Right atrium auricular region (tissue), 2 donors: ENCODE measurements at regions not wholly inside any gene's neighbourhood (a gene's known extent, or its start where the extent isn't known, plus 50 kb on each side); places are given as distances from the start of the nearest gene placed in this dataset.

Experiments used
- DNase-seq: peaks from one replicate; pipeline ENCODE4 v3.0.0-alpha.2; 2019; ENCODE audit warnings: low spot score
- H3K27ac ChIP-seq, 2 donors: fragments of 200-600 bp; sonication (generic); 1 replicate in 1 of 2; 2 replicates in 1 of 2; pipeline ENCODE4 v1.5.1; 2016 to 2019
- H3K27me3 ChIP-seq, 2 donors: fragments of 200-600 bp; sonication (generic); one replicate each; pipeline versions ENCODE4 v1.5.1 to v1.6.0; 2017 to 2019
- H3K36me3 ChIP-seq: fragments of 200-600 bp; sonication (generic); one replicate; pipeline ENCODE4 v1.5.1; 2016
- H3K4me1 ChIP-seq, 2 donors: fragments of 200-600 bp; sonication (generic); one replicate each; pipeline versions ENCODE4 v1.5.1 to v1.6.0; 2017 to 2019
- H3K4me3 ChIP-seq, 2 donors: fragments of 200-600 bp; sonication (generic); 1 replicate in 1 of 2; 2 replicates in 1 of 2; pipeline ENCODE4 v1.5.1; 2017 to 2019; ENCODE audit warnings: mild to moderate bottlenecking in 1 of 2, moderate library complexity in 1 of 2
- H3K9me3 ChIP-seq, 2 donors: fragments of 200-600 bp; sonication (generic); one replicate each; pipeline ENCODE4 v1.5.1; 2019
- CTCF ChIP-seq, 2 donors: fragments of 200-600 bp; sonication (generic); IDR thresholded peaks; one replicate each; pipeline ENCODE4 v1.5.1; 2019; ENCODE audit warnings: antibody characterized with exemption in 2 of 2

DNA sequence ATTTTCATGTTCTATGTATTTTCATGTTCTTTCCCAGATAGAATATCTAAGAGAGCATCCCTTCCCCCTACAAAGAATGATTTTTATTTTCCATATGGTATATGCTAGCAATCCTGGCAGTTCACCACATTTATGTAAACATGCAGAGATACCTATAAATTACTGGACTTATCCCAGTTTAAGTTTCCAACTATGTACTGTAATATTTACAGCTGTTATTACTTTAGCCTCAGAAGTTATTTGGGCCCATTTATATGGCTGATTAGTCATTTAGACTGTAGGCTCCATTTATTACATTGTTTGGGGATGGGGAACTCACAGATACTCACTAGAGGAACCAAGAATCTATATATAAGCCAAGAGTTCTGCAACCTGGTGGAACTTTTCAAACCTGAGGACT is 84.8 kb upstream of the WARS2 start:
- DNase-seq: no peak
- Histone ChIP-seq H3K4me1 (no peaks in the 10 kb centered on the region), H3K27ac (no peak overlapping the region)

GRCh38 chr1:119225831-119226230 is 85.4 kb upstream of the WARS2 start:
- Histone ChIP-seq H3K36me3 (no peaks in the 10 kb centered on the region), H3K27ac (no peak overlapping the region), H3K4me1 (no peaks in the 10 kb centered on the region), H3K27me3 (no peaks in the 10 kb centered on the region), H3K9me3 (no peaks in the 10 kb centered on the region), H3K4me3 (no peak overlapping the region)
- DNase-seq: no peak
- no peak for TF ChIP-seq CTCF (IDR thresholded peaks at IDR 0.05)

More for the DNA sequence above, 84.8 kb upstream of the WARS2 start:
- H3K27me3 ChIP-seq: no peaks in the 10 kb centered on the region
- no peaks in the 10 kb centered on the region for H3K9me3 ChIP-seq
- no peak overlapping the region for H3K4me3 ChIP-seq
- TF ChIP-seq CTCF (IDR thresholded peaks at IDR 0.05): no peak
- H3K36me3 ChIP-seq: no peaks in the 10 kb centered on the region

GRCh38 chr1:119226321-119226720 is 85.9 kb upstream of the WARS2 start:
- no peak for TF ChIP-seq CTCF (IDR thresholded peaks at IDR 0.05)
- Histone ChIP-seq H3K4me3 (no peak overlapping the region), H3K27ac (no peak overlapping the region), H3K9me3 (no peaks in the 10 kb centered on the region), H3K27me3 (no peaks in the 10 kb centered on the region), H3K36me3 (no peaks in the 10 kb centered on the region), H3K4me1 (no peaks in the 10 kb centered on the region)
- DNase-seq: no peak

DNA sequence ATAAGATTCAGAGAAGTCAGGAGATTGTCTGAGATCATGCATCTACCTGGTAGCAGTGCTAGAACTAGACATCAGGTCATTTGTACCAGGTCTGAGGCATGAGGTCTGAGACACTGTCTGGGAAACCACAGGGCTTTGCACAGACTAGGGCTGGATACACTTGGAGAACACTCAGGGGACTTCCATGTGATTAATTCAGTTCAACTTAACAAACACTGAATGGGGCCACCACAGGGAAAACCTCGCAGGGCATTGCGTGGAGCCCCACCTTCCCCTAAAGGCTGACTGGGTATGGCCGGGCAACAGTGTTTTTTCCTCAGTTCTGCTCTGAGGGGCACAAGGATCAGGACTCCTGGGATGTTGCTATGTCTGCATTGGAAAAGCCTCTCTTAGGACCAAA is 86.5 kb upstream of the WARS2 start:
- DNase-seq: no peak
- Histone ChIP-seq H3K4me1 (no peaks in the 10 kb centered on the region), H3K9me3 (no peaks in the 10 kb centered on the region), H3K36me3 (no peaks in the 10 kb centered on the region), H3K27ac (no peak overlapping the region), H3K27me3 (no peaks in the 10 kb centered on the region), H3K4me3 (no peak overlapping the region)
- TF ChIP-seq CTCF (IDR thresholded peaks at IDR 0.05): no peak

DNA sequence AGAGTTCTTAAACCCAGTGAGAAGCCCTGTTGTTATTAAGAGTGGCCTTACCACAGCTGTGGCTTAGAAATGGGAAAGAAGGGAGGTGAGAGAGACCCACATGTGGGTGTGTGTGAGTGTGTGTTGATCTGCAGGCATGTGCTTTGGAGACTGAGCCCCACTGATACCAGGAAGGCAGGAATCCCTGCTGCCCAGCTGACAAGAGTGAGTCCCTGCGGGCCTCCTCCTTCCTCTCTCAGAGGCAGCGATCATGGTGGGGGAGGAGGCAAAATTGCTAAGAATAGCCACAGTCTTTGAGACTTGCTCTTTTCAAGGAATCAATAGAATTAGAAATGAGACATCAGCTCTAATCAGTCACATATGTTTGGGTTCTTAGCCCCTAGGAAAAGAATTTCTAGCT is 87.0 kb upstream of the WARS2 start:
- Histone ChIP-seq H3K4me3 (no peak overlapping the region), H3K9me3 (no peaks in the 10 kb centered on the region), H3K36me3 (no peaks in the 10 kb centered on the region), H3K27ac (no peak overlapping the region), H3K4me1 (no peaks in the 10 kb centered on the region), H3K27me3 (no peaks in the 10 kb centered on the region)
- DNase-seq: no peak
- TF ChIP-seq CTCF (IDR thresholded peaks at IDR 0.05): no peak

DNA sequence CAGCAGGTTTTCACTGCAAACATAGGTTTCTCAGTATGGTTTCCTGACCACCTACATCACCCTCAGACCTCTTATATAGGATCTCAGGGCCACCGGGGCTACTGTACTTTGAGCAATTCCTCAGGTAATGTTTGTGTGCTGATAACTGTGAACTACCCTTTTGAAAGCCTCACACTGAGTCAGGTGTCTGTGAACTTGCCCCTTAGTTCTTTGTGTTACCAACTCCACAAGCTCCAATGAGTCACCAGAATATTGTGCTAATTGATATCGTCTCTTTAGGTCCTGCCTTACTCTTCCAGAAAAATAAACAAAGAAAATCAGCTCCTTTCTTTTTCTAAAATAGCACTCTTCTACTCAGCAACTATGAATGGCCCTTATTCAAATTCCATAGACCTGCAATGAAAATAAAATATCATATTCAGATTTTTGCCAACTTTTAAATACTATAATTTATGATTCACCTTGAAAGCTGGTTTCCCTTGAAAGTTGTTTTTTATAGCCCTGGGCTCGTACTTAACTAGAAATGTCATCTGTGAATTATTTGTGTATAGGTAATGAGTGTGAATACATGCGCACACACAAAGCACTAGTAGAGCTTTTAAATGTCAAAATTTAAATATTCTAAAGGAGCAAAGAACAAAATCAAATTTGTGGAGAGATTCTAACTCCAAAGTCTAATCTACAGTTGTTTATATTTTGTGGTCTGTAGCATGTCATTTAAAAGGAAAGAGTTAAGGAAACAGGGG is 88.1 kb upstream of the WARS2 start:
- Histone ChIP-seq H3K36me3 (no peaks in the 10 kb centered on the region), H3K4me1 (no peaks in the 10 kb centered on the region), H3K9me3 (no peaks in the 10 kb centered on the region), H3K4me3 (no peak overlapping the region), H3K27ac (no peak overlapping the region), H3K27me3 (no peaks in the 10 kb centered on the region)
- no peak for DNase-seq
- no peak for TF ChIP-seq CTCF (IDR thresholded peaks at IDR 0.05)
